GM19351 (cell line): ENCODE measurements at regions not wholly inside any gene's neighbourhood (a gene's known extent, or its start where the extent isn't known, plus 50 kb on each side); places are given as distances from the start of the nearest gene placed in this dataset.
A peak's percentile ranks its signal among the peaks of the same experiment; 100 is the strongest.

ENCODE experiments used
- ATAC-seq: cut with Tn5 transposase; IDR thresholded peaks from one replicate; pipeline ENCODE4 v1.9.1; 2021; ENCODE audit warnings: mild to moderate bottlenecking, moderate library complexity; ENCODE audit not compliant: unreplicated experiment

GRCh38 chr9:104009826-104010225, 84.3 kb upstream of the SMC2 start:
- no peak for ATAC-seq

- no peak for ATAC-seq
Observed at GRCh38 chr9:104022083-104022482, 72.0 kb upstream of the SMC2 start.

GRCh38 chr9:104025104-104025503, 69.0 kb upstream of the SMC2 start:
- no peak for ATAC-seq

GRCh38 chr9:104025945-104026344, 68.2 kb upstream of the SMC2 start:
- no peak for ATAC-seq

GRCh38 chr9:104027295-104027694, 66.8 kb upstream of the SMC2 start:
- ATAC-seq = peak; percentile 75

GRCh38 chr9:104028827-104029226, 65.3 kb upstream of the SMC2 start:
- ATAC-seq = peak; percentile 50
